ENCODE measurements at regions not wholly inside any gene's neighbourhood (a gene's known extent, or its start where the extent isn't known, plus 50 kb on each side); places are given as distances from the start of the nearest gene placed in this dataset.
A peak's percentile ranks its signal among the peaks of the same experiment; 100 is the strongest.
"Not testable (repeated sequence)": the region's sequence is repeated elsewhere in the genome, so short reads cannot be mapped to it uniquely, and the experiment has no call there.

GRCh38 chr13:109271555-109272541 is 514.5 kb downstream of the IRS2 start:
- Histone ChIP-seq H3K9ac (ENCODE audit: low read length) (peak overlapping the region; percentile 77), H3K4me3 (ENCODE audit: low read length) (peak overlapping the region; percentile 56), H3K36me3 (ENCODE audit: control insufficient read depth, insufficient read depth, low read length, severe bottlenecking) (no peaks in the 10 kb centered on the region), H3K9me3 (ENCODE audit: control insufficient read depth, low read length) (no peaks in the 10 kb centered on the region), H3K27me3 (replicated peaks; ENCODE audit: control insufficient read depth, insufficient read depth, low read length) (no peaks in the 10 kb centered on the region), H3K4me1 (ENCODE audit: control insufficient read depth, insufficient read depth, low read length) (peaks cover 27% of the 10 kb centered on the region)
- no peak for DNase-seq (ENCODE audit: low read depth)

GRCh38 chr13:109271061-109271460 is 515.3 kb downstream of the IRS2 start:
- H3K27me3 ChIP-seq (replicated peaks; ENCODE audit: control insufficient read depth, insufficient read depth, low read length) = no peaks in the 10 kb centered on the region
- no peaks in the 10 kb centered on the region for H3K9me3 ChIP-seq (ENCODE audit: control insufficient read depth, low read length)
- H3K4me3 ChIP-seq (ENCODE audit: low read length) = no peak overlapping the region
- H3K9ac ChIP-seq (ENCODE audit: low read length) = no peak overlapping the region
- no peak for DNase-seq (ENCODE audit: low read depth)
- peaks cover 27% of the 10 kb centered on the region for H3K4me1 ChIP-seq (ENCODE audit: control insufficient read depth, insufficient read depth, low read length)
- no peaks in the 10 kb centered on the region for H3K36me3 ChIP-seq (ENCODE audit: control insufficient read depth, insufficient read depth, low read length, severe bottlenecking)

DNA sequence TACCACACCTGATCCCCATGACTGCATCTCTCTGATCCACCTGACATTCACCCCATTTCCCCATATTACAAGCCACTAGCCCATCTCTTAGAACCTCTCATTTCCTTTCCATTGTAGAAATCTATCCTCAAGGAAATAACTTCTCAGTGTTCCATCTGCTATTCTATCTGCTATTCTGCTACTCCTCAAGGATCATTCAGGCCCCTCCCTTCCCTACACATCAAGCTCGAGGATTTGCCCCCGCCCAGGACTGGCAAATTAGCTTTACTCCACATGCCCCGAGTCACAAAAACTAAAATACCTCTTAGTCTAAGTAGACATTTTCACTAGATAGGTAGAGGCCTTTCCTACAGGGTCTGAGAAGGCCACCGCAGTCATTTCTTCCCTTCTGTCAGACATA is 517.0 kb downstream of the IRS2 start:
- H3K4me3 ChIP-seq (ENCODE audit: low read length); H3K27me3 ChIP-seq (replicated peaks; ENCODE audit: control insufficient read depth, insufficient read depth, low read length); H3K9ac ChIP-seq (ENCODE audit: low read length); H3K9me3 ChIP-seq (ENCODE audit: control insufficient read depth, low read length); H3K36me3 ChIP-seq (ENCODE audit: control insufficient read depth, insufficient read depth, low read length, severe bottlenecking); DNase-seq (ENCODE audit: low read depth): not testable (repeated sequence)
- peaks cover 19% of the 10 kb centered on the region for H3K4me1 ChIP-seq (ENCODE audit: control insufficient read depth, insufficient read depth, low read length)

- not testable (repeated sequence) for H3K9ac ChIP-seq (ENCODE audit: low read length); DNase-seq (ENCODE audit: low read depth); H3K9me3 ChIP-seq (ENCODE audit: control insufficient read depth, low read length); H3K27me3 ChIP-seq (replicated peaks; ENCODE audit: control insufficient read depth, insufficient read depth, low read length); H3K36me3 ChIP-seq (ENCODE audit: control insufficient read depth, insufficient read depth, low read length, severe bottlenecking); H3K4me3 ChIP-seq (ENCODE audit: low read length)
- peaks cover 11% of the 10 kb centered on the region for H3K4me1 ChIP-seq (ENCODE audit: control insufficient read depth, insufficient read depth, low read length)
These were observed 517.9 kb downstream of the IRS2 start for GRCh38 chr13:109268492-109268891.

DNA sequence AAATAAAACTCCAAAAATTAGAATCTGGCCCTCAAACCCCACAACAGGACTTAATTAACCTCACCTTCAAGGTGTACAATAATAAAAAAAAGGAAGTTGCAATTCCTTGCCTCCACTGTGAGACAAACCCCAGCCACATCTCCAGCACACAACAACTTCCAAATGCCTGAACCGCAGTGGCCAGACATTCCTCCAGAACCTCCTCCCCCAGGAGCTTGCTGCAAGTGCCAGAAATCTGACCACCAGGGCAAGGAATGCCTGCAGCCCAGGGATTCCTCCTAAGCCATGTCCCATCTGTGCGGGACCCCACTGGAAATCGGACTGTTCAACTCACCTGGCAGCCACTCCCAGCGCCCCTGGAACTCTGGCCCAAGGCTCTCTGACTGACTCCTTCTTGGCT is 519.0 kb downstream of the IRS2 start:
- H3K9ac ChIP-seq (ENCODE audit: low read length); H3K36me3 ChIP-seq (ENCODE audit: control insufficient read depth, insufficient read depth, low read length, severe bottlenecking); H3K9me3 ChIP-seq (ENCODE audit: control insufficient read depth, low read length); H3K4me3 ChIP-seq (ENCODE audit: low read length); H3K27me3 ChIP-seq (replicated peaks; ENCODE audit: control insufficient read depth, insufficient read depth, low read length); DNase-seq (ENCODE audit: low read depth); H3K4me1 ChIP-seq (ENCODE audit: control insufficient read depth, insufficient read depth, low read length): not testable (repeated sequence)

DNA sequence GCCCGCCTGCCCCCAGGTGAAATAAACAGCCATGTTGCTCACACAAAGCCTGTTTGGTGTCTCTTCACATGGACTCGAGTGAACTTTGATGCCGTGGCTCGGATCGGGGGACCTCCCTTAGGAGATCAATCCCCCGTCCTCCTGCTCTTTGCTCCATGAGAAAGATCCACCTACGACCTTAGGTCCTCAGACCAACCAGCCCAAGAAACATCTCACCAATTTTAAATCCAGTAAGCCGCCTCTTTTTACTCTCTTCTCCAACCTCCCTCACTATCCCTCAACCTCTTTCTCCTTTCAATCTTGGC is 521.0 kb downstream of the IRS2 start:
- not testable (repeated sequence) for H3K27me3 ChIP-seq (replicated peaks; ENCODE audit: control insufficient read depth, insufficient read depth, low read length); DNase-seq (ENCODE audit: low read depth); H3K4me3 ChIP-seq (ENCODE audit: low read length); H3K36me3 ChIP-seq (ENCODE audit: control insufficient read depth, insufficient read depth, low read length, severe bottlenecking); H3K4me1 ChIP-seq (ENCODE audit: control insufficient read depth, insufficient read depth, low read length); H3K9me3 ChIP-seq (ENCODE audit: control insufficient read depth, low read length); H3K9ac ChIP-seq (ENCODE audit: low read length)

GRCh38 chr13:109264603-109265437 is 521.6 kb downstream of the IRS2 start:
- not testable (repeated sequence) for H3K4me3 ChIP-seq (ENCODE audit: low read length); H3K9ac ChIP-seq (ENCODE audit: low read length); DNase-seq (ENCODE audit: low read depth); H3K4me1 ChIP-seq (ENCODE audit: control insufficient read depth, insufficient read depth, low read length); H3K9me3 ChIP-seq (ENCODE audit: control insufficient read depth, low read length); H3K36me3 ChIP-seq (ENCODE audit: control insufficient read depth, insufficient read depth, low read length, severe bottlenecking); H3K27me3 ChIP-seq (replicated peaks; ENCODE audit: control insufficient read depth, insufficient read depth, low read length)

- not testable (repeated sequence) for H3K4me3 ChIP-seq (ENCODE audit: low read length); H3K9me3 ChIP-seq (ENCODE audit: control insufficient read depth, low read length); H3K27me3 ChIP-seq (replicated peaks; ENCODE audit: control insufficient read depth, insufficient read depth, low read length); DNase-seq (ENCODE audit: low read depth); H3K36me3 ChIP-seq (ENCODE audit: control insufficient read depth, insufficient read depth, low read length, severe bottlenecking)
- peak overlapping the region; percentile 76 for H3K9ac ChIP-seq (ENCODE audit: low read length)
- peaks cover 24% of the 10 kb centered on the region for H3K4me1 ChIP-seq (ENCODE audit: control insufficient read depth, insufficient read depth, low read length)
These were observed 528.6 kb downstream of the IRS2 start for GRCh38 chr13:109257761-109258157.
